ENCODE measurements at regions not wholly inside any gene's neighbourhood (a gene's known extent, or its start where the extent isn't known, plus 50 kb on each side); places are given as distances from the start of the nearest gene placed in this dataset.
"Not testable (repeated sequence)": the region's sequence is repeated elsewhere in the genome, so short reads cannot be mapped to it uniquely, and the experiment has no call there.

DNA sequence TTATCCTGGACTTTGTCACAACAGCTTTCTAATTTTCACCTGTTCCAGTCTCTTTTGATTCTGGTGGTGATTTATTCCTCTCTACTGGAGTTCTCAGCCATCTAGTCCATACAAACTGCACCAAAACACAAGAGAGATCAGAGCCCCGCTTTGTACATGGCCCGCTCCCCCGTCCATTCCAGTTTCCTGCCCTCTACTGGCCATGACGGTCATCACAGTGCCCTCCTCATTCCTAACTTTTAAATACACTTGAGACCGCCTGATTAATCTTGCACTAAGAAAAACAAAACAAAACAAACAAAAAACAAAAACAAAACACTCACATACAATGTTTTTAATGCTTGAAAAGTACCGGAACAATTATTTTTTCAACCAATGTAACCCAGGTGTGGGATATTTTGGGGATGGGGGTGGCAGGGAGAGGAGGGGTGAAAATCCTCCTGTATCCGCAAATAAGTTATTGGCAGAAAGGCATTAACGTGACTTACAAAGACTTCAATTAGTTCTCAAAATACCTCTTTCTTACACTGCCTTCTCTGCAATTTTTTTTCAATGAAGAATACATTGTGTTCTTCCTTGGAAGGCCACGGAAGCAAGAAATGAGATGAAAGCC lies 84.8 kb upstream of the PAM start:
- no peak for DNase-seq (ENCODE audit: low spot score)
- Histone ChIP-seq H3K4me3 (no peak overlapping the region), H3K9me3 (no peaks in the 10 kb centered on the region), H3K27ac (no peak overlapping the region), H3K4me1 (peaks cover 0 to 11% of the 10 kb centered on the region in 2 donors), H3K36me3 (no peaks in the 10 kb centered on the region), H3K27me3 (no peaks in the 10 kb centered on the region)
- TF ChIP-seq, protein P1, sequence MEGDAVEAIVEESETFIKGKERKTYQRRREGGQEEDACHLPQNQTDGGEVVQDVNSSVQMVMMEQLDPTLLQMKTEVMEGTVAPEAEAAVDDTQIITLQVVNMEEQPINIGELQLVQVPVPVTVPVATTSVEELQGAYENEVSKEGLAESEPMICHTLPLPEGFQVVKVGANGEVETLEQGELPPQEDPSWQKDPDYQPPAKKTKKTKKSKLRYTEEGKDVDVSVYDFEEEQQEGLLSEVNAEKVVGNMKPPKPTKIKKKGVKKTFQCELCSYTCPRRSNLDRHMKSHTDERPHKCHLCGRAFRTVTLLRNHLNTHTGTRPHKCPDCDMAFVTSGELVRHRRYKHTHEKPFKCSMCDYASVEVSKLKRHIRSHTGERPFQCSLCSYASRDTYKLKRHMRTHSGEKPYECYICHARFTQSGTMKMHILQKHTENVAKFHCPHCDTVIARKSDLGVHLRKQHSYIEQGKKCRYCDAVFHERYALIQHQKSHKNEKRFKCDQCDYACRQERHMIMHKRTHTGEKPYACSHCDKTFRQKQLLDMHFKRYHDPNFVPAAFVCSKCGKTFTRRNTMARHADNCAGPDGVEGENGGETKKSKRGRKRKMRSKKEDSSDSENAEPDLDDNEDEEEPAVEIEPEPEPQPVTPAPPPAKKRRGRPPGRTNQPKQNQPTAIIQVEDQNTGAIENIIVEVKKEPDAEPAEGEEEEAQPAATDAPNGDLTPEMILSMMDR (IDR thresholded peaks at IDR 0.05) = peak; percentile 30 to 57

GRCh38 chr5:102671033-102671734 lies 83.9 kb upstream of the PAM start:
- DNase-seq (ENCODE audit: low spot score); H3K27me3 ChIP-seq; H3K36me3 ChIP-seq; H3K4me3 ChIP-seq; H3K9me3 ChIP-seq; H3K4me1 ChIP-seq; H3K27ac ChIP-seq: not testable (repeated sequence)

GRCh38 chr5:102678267-102679058 lies 76.6 kb upstream of the PAM start:
- no peak overlapping the region for H3K27ac ChIP-seq
- no peaks in the 10 kb centered on the region for H3K9me3 ChIP-seq
- H3K36me3 ChIP-seq = no peaks in the 10 kb centered on the region
- TF ChIP-seq, protein P1 (IDR thresholded peaks at IDR 0.05) = no peak
- H3K4me1 ChIP-seq = peaks cover 0 to 7% of the 10 kb centered on the region in 2 donors
- no peak for DNase-seq (ENCODE audit: low spot score)
- no peak overlapping the region for H3K4me3 ChIP-seq
- H3K27me3 ChIP-seq = no peaks in the 10 kb centered on the region

GRCh38 chr5:102681403-102681983 lies 73.6 kb upstream of the PAM start:
- Histone ChIP-seq H3K4me1 (peaks cover 0 to 7% of the 10 kb centered on the region in 2 donors), H3K4me3 (no peak overlapping the region), H3K9me3 (no peaks in the 10 kb centered on the region), H3K27ac (no peak overlapping the region), H3K27me3 (no peaks in the 10 kb centered on the region), H3K36me3 (no peaks in the 10 kb centered on the region)
- DNase-seq (ENCODE audit: low spot score) = peak; percentile 64
- TF ChIP-seq, protein P1 (IDR thresholded peaks at IDR 0.05) = peak; percentile 67 to 85

GRCh38 chr5:102682101-102682647 lies 72.9 kb upstream of the PAM start:
- H3K4me3 ChIP-seq = no peak overlapping the region
- no peak for DNase-seq (ENCODE audit: low spot score)
- H3K27ac ChIP-seq = no peak overlapping the region
- TF ChIP-seq, protein P1 (IDR thresholded peaks at IDR 0.05) = no peak
- no peaks in the 10 kb centered on the region for H3K36me3 ChIP-seq
- H3K4me1 ChIP-seq = peaks cover 0 to 7% of the 10 kb centered on the region in 2 donors
- no peaks in the 10 kb centered on the region for H3K9me3 ChIP-seq
- no peaks in the 10 kb centered on the region for H3K27me3 ChIP-seq

DNA sequence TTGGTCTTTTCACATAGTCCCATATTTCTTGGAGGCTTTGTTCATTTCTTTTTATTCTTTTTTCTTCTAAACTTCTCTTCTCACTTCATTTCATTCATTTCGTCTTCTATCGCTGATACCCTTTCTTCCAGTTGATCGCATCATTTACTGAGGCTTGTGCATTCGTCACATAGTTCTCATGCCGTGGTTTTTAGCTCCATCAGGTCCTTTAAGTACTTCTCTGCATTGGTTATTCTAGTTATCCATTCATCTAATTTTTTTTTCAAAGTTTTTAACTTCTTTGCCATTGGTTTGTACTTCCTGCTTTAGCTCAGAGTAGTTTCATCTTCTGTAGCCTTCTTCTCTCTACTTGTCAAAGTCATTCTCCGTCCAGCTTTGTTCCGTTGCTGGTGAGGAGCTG lies 67.0 kb upstream of the PAM start:
- H3K9me3 ChIP-seq; H3K27me3 ChIP-seq; H3K4me3 ChIP-seq; DNase-seq (ENCODE audit: low spot score); H3K4me1 ChIP-seq; H3K36me3 ChIP-seq; H3K27ac ChIP-seq: not testable (repeated sequence)

DNA sequence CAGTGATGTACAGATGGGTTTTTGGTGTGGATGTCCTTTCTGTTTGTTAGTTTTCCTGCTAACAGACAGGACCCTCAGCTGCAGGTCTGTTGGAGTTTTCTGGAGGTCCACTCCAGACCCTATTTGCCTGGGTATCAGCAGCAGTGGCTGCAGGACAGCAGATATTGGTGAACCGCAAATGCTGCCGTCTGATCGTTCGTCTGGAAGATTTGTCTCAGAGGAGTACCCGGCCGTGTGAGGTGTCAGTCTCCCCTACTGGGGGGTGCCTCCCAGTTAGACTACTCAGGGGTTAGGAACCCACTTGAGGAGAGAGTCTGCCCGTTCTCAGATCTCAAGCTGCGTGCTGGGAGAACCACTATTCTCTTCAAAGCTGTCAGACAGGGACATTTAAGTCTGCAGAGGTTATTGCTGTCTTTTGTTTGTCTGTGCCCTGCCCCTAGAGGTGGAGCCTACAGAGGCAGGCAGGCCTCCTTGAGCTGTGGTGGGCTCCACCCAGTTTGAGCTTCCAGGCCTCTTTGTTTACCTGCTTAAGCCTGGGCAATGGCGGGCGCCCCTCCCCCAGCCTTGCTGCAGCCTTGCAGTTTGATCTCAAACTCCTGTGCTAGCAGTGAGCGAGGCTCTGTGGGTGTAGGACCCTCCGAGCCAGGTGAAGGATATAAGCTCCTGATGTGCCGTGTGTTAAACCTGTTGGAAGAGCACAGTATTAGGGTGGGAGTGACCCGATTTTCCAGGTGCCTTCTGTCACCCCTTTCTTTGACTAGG lies 66.3 kb upstream of the PAM start:
- H3K27me3 ChIP-seq; DNase-seq (ENCODE audit: low spot score); H3K9me3 ChIP-seq; H3K27ac ChIP-seq; H3K4me1 ChIP-seq; H3K36me3 ChIP-seq; H3K4me3 ChIP-seq: not testable (repeated sequence)
